NCI-H1930 (cell line): ENCODE measurements at regions not wholly inside any gene's neighbourhood (a gene's known extent, or its start where the extent isn't known, plus 50 kb on each side); places are given as distances from the start of the nearest gene placed in this dataset.

ENCODE experiments used
- DNase-seq, 2 experiments: peaks; one replicate each; lab custom pipeline; 2025; lab: John Stamatoyannopoulos, UW

GRCh38 chr2:153105829-153106578 is 372.6 kb downstream of the RPRM start:
- no peak for DNase-seq

- no peak for DNase-seq
Measured at GRCh38 chr2:153101187-153101586, 377.4 kb downstream of the RPRM start.

- DNase-seq, result no peak
Measured at GRCh38 chr2:153100151-153100550, 378.4 kb downstream of the RPRM start.

- no peak for DNase-seq
Measured at GRCh38 chr2:153098073-153098472, 379.7 kb downstream of the ARL6IP6 start.

GRCh38 chr2:153096272-153096671 is 377.9 kb downstream of the ARL6IP6 start:
- no peak for DNase-seq

- DNase-seq, result no peak
Measured at GRCh38 chr2:153091344-153091743, 372.9 kb downstream of the ARL6IP6 start.

- no peak for DNase-seq
Measured at GRCh38 chr2:153079315-153079714, 360.9 kb downstream of the ARL6IP6 start.

- DNase-seq, result no peak
Measured at GRCh38 chr2:153077311-153077710, 358.9 kb downstream of the ARL6IP6 start.

- no peak for DNase-seq
Measured at GRCh38 chr2:153074207-153074606, 355.8 kb downstream of the ARL6IP6 start.

GRCh38 chr2:153072813-153073212 is 354.4 kb downstream of the ARL6IP6 start:
- no peak for DNase-seq

GRCh38 chr2:153072077-153072476 is 353.7 kb downstream of the ARL6IP6 start:
- DNase-seq, result no peak

GRCh38 chr2:153071090-153071489 is 352.7 kb downstream of the ARL6IP6 start:
- DNase-seq, result no peak

GRCh38 chr2:153068915-153069314 is 350.5 kb downstream of the ARL6IP6 start:
- DNase-seq, result no peak

GRCh38 chr2:153068052-153068451 is 349.6 kb downstream of the ARL6IP6 start:
- no peak for DNase-seq

- peak in 1 of 2 experiments; percentile 3 for DNase-seq
Measured at GRCh38 chr2:153059338-153060052, 341.1 kb downstream of the ARL6IP6 start.

GRCh38 chr2:153057743-153058142 is 339.3 kb downstream of the ARL6IP6 start:
- no peak for DNase-seq

GRCh38 chr2:153055182-153055581 is 336.8 kb downstream of the ARL6IP6 start:
- DNase-seq, result no peak

GRCh38 chr2:153052807-153053559 is 334.6 kb downstream of the ARL6IP6 start:
- DNase-seq, result no peak

GRCh38 chr2:153047220-153047619 is 328.8 kb downstream of the ARL6IP6 start:
- DNase-seq, result no peak

- no peak for DNase-seq
Measured at GRCh38 chr2:153043385-153043784, 325.0 kb downstream of the ARL6IP6 start.

GRCh38 chr2:153028626-153029025 is 310.2 kb downstream of the ARL6IP6 start:
- no peak for DNase-seq

- DNase-seq, result no peak
Measured at GRCh38 chr2:153027533-153027932, 309.1 kb downstream of the ARL6IP6 start.

GRCh38 chr2:153020201-153020600 is 301.8 kb downstream of the ARL6IP6 start:
- no peak for DNase-seq
